GM21825 (cell line): ENCODE measurements at regions not wholly inside any gene's neighbourhood (a gene's known extent, or its start where the extent isn't known, plus 50 kb on each side); places are given as distances from the start of the nearest gene placed in this dataset.
"Not testable (repeated sequence)": the region's sequence is repeated elsewhere in the genome, so short reads cannot be mapped to it uniquely, and the experiment has no call there.

ENCODE experiments used
- ATAC-seq: cut with Tn5 transposase; IDR thresholded peaks from one replicate; pipeline ENCODE4 v1.9.1; 2021; ENCODE audit warnings: mild to moderate bottlenecking, moderate library complexity; ENCODE audit not compliant: unreplicated experiment

GRCh38 chr6:74534465-74535211 lies 671.2 kb downstream of the COL12A1 start:
- no peak for ATAC-seq

- ATAC-seq: no peak
These were observed 686.7 kb downstream of the COL12A1 start for GRCh38 chr6:74519163-74519562.

- ATAC-seq: no peak
These were observed 687.8 kb downstream of the COL12A1 start for GRCh38 chr6:74518035-74518434.

- no peak for ATAC-seq
These were observed 695.0 kb downstream of the COL12A1 start for GRCh38 chr6:74510878-74511277.

GRCh38 chr6:74507649-74508048 lies 698.2 kb downstream of the COL12A1 start:
- no peak for ATAC-seq

- no peak for ATAC-seq
These were observed 700.5 kb downstream of the COL12A1 start for GRCh38 chr6:74505391-74505790.

- no peak for ATAC-seq
These were observed 700.9 kb downstream of the COL12A1 start for GRCh38 chr6:74504941-74505340.

GRCh38 chr6:74492587-74492986 lies 713.3 kb downstream of the COL12A1 start:
- ATAC-seq: no peak

- no peak for ATAC-seq
These were observed 713.9 kb downstream of the COL12A1 start for GRCh38 chr6:74491844-74492374.

- not testable (repeated sequence) for ATAC-seq
These were observed 717.1 kb downstream of the COL12A1 start for GRCh38 chr6:74488726-74489125.

- ATAC-seq: no peak
These were observed 723.7 kb downstream of the COL12A1 start for GRCh38 chr6:74482180-74482579.

- ATAC-seq: no peak
These were observed 725.3 kb downstream of the COL12A1 start for GRCh38 chr6:74480561-74480960.

- no peak for ATAC-seq
These were observed 725.9 kb downstream of the COL12A1 start for GRCh38 chr6:74479960-74480359.

GRCh38 chr6:74479420-74479819 lies 726.4 kb downstream of the COL12A1 start:
- ATAC-seq: no peak

- not testable (repeated sequence) for ATAC-seq
These were observed 731.8 kb downstream of the COL12A1 start for GRCh38 chr6:74474046-74474445.

- ATAC-seq: not testable (repeated sequence)
These were observed 737.3 kb downstream of the COL12A1 start for GRCh38 chr6:74468552-74468951.

- ATAC-seq: no peak
These were observed 738.2 kb downstream of the COL12A1 start for GRCh38 chr6:74467533-74468215.

GRCh38 chr6:74466572-74466971 lies 739.3 kb downstream of the COL12A1 start:
- ATAC-seq: no peak

- ATAC-seq: no peak
These were observed 746.6 kb downstream of the COL12A1 start for GRCh38 chr6:74459260-74459659.

GRCh38 chr6:74458536-74458935 lies 747.3 kb downstream of the COL12A1 start:
- no peak for ATAC-seq

- ATAC-seq: no peak
These were observed 750.1 kb downstream of the COL12A1 start for GRCh38 chr6:74455786-74456185.

GRCh38 chr6:74451953-74452352 lies 753.9 kb downstream of the COL12A1 start:
- ATAC-seq: no peak
